Ishikawa (cell line): ENCODE measurements at regions not wholly inside any gene's neighbourhood (a gene's known extent, or its start where the extent isn't known, plus 50 kb on each side); places are given as distances from the start of the nearest gene placed in this dataset.

Experiments
- CEBPB ChIP-seq: IDR thresholded peaks from 2 replicates; pipeline ENCODE4 v1.6.1; 2012
- CREB1 ChIP-seq: IDR thresholded peaks from 2 replicates; pipeline ENCODE4 v1.6.1; 2012; ENCODE audit warnings: low read depth
- EGR1 ChIP-seq: IDR thresholded peaks from 2 replicates; pipeline ENCODE4 v1.6.1; 2012
- EP300 ChIP-seq: IDR thresholded peaks from 2 replicates; pipeline ENCODE4 v1.6.1; 2012; ENCODE audit warnings: borderline replicate concordance
- FOXM1 ChIP-seq: IDR thresholded peaks from 2 replicates; pipeline ENCODE4 v1.6.1; 2012; ENCODE audit warnings: low read depth, borderline replicate concordance
- NFIC ChIP-seq: IDR thresholded peaks from 2 replicates; pipeline ENCODE4 v1.6.1; 2012
- RAD21 ChIP-seq: IDR thresholded peaks from 2 replicates; pipeline ENCODE4 v1.6.1; 2012; ENCODE audit warnings: low read depth
- TAF1 ChIP-seq: IDR thresholded peaks from 2 replicates; pipeline ENCODE4 v1.6.1; 2012; ENCODE audit warnings: low read depth, mild to moderate bottlenecking
- TCF12 ChIP-seq: IDR thresholded peaks from 2 replicates; pipeline ENCODE4 v1.6.1; 2012; ENCODE audit warnings: low read depth
- TEAD4 ChIP-seq: IDR thresholded peaks from 2 replicates; pipeline ENCODE4 v1.6.1; 2012
- YY1 ChIP-seq: IDR thresholded peaks from 2 replicates; pipeline ENCODE4 v1.6.1; 2012; ENCODE audit warnings: low read depth
- ZBTB7A ChIP-seq: IDR thresholded peaks from 2 replicates; pipeline ENCODE4 v1.6.1; 2012; ENCODE audit warnings: low read depth
- TF ChIP-seq, protein P1 (sequence below): IDR thresholded peaks from 2 replicates; pipeline ENCODE4 v1.6.1; 2012
- TF ChIP-seq, protein P2 (sequence below): IDR thresholded peaks from 2 replicates; pipeline ENCODE4 v1.6.1; 2012; ENCODE audit warnings: low read depth, mild to moderate bottlenecking
- TF ChIP-seq, protein P3 (sequence below): IDR thresholded peaks from 2 replicates; pipeline ENCODE4 v1.6.1; 2012

DNA sequence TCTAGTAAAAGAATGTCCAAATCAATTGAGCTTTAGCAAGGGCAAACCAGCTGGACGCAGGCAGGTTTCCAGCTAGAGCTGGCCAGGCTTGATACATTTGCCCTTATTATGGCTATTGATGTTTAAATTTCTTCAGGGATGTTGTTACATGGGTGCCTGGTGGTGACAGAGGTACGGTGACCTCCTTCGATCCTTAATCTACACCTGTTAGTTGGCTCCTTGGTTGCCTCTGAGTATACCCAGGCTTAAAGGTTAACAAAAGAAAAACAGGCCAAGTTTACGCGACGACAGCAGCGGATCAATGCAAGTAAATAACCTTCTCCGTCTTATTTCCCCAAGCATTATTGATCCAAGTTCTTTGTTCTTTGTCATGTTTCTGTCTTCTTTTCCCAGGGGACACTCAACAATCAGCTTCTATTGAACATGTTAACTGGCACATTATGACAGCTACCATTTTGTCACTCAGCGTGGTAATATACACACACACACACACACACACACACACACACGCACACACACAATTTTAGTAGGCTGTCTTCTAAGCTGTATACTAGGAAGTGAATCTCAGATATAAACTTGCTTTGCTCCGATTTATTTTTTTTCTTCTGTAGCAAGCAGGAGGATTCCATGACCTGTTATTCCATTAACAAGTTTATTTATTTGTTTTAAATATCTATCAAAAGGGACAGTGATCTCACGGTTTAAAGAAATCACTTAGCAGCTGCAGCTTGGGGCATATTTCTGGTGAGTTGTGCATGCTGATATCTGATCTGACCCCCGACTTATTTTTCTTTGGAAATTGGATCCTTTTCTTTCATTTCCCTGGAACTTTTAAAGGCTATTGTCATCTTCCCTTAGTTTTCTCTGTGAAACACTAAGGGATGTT, 844.7 kb downstream of the MCTP2 start:
- no peak for TF ChIP-seq RAD21
- TF ChIP-seq ZBTB7A, result no peak
- TF ChIP-seq, protein P1, sequence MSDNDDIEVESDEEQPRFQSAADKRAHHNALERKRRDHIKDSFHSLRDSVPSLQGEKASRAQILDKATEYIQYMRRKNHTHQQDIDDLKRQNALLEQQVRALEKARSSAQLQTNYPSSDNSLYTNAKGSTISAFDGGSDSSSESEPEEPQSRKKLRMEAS, result no peak
- no peak for TF ChIP-seq FOXM1
- TF ChIP-seq, protein P2, sequence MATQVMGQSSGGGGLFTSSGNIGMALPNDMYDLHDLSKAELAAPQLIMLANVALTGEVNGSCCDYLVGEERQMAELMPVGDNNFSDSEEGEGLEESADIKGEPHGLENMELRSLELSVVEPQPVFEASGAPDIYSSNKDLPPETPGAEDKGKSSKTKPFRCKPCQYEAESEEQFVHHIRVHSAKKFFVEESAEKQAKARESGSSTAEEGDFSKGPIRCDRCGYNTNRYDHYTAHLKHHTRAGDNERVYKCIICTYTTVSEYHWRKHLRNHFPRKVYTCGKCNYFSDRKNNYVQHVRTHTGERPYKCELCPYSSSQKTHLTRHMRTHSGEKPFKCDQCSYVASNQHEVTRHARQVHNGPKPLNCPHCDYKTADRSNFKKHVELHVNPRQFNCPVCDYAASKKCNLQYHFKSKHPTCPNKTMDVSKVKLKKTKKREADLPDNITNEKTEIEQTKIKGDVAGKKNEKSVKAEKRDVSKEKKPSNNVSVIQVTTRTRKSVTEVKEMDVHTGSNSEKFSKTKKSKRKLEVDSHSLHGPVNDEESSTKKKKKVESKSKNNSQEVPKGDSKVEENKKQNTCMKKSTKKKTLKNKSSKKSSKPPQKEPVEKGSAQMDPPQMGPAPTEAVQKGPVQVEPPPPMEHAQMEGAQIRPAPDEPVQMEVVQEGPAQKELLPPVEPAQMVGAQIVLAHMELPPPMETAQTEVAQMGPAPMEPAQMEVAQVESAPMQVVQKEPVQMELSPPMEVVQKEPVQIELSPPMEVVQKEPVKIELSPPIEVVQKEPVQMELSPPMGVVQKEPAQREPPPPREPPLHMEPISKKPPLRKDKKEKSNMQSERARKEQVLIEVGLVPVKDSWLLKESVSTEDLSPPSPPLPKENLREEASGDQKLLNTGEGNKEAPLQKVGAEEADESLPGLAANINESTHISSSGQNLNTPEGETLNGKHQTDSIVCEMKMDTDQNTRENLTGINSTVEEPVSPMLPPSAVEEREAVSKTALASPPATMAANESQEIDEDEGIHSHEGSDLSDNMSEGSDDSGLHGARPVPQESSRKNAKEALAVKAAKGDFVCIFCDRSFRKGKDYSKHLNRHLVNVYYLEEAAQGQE, result no peak
- no peak for TF ChIP-seq TAF1
- no peak for TF ChIP-seq TEAD4
- TF ChIP-seq EP300, result no peak
- TF ChIP-seq CREB1, result no peak

DNA sequence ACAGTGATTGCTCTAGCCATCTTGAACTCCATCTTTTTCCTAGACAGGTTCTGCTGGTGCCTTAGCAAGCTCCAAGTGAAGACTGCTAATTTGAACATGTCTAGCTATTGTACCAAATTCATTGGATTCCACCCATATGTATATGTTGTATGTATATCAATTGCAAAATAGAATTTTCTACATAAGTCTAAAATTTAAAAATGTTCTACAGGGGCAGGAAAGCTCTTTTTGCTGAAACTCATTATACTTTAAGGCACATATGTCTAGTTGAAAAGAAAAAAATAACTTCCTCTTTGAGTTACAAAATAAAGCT, 845.3 kb downstream of the MCTP2 start:
- TF ChIP-seq, protein P3, sequence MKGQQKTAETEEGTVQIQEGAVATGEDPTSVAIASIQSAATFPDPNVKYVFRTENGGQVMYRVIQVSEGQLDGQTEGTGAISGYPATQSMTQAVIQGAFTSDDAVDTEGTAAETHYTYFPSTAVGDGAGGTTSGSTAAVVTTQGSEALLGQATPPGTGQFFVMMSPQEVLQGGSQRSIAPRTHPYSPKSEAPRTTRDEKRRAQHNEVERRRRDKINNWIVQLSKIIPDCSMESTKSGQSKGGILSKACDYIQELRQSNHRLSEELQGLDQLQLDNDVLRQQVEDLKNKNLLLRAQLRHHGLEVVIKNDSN, result no peak
- TF ChIP-seq NFIC (no peak), CEBPB (no peak), TAF1 (no peak), CREB1 (no peak), TEAD4 (no peak), YY1 (no peak), FOXM1 (no peak)
- TF ChIP-seq, protein P1, result no peak

DNA sequence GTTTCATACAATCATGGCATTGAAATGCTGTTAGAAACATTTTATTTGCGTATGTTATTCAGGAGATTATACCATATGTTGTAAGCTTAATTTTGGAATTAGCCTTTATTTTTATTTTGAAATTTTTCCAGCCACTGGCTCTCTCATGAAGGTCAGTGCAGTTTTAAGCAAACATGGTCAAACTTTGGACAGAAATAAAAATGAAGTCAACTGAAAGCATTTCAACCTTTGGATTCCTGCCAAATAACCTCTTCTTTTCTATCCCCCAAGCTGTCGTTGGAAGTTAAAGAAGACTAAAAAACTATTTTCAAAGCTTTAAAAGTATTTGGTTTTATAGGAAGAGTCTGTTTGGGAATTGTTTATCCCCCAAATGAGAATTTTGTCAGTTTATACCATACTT, 846.6 kb downstream of the MCTP2 start:
- no peak for TF ChIP-seq EGR1
- no peak for TF ChIP-seq YY1
- TF ChIP-seq, protein P2, result no peak
- TF ChIP-seq NFIC, result no peak
- TF ChIP-seq, protein P3, result no peak
- no peak for TF ChIP-seq TCF12
- no peak for TF ChIP-seq EP300
- TF ChIP-seq CEBPB, result no peak
- no peak for TF ChIP-seq TEAD4
- no peak for TF ChIP-seq RAD21
- TF ChIP-seq CREB1, result no peak
- TF ChIP-seq TAF1, result no peak
- no peak for TF ChIP-seq ZBTB7A
- TF ChIP-seq FOXM1, result no peak
- TF ChIP-seq, protein P1, result no peak

DNA sequence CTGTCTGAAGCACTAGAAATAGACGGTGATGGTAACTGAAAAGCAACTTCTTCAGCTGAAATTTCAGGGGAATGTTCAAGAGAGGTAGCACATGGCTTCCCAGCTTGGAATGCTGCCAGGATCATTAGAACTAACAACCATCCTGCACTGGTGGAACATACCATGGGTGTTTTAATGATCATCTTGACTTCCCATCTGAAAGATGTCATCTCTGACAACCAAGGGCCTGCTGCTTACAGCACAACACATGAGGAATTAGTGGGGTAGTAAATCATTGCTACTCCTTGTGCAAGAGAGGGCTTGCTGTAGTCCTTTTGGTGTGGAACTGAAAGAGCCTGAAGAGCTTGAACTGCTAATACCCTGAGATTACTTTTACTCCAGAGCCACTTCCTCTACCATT, 853.7 kb downstream of the MCTP2 start:
- TF ChIP-seq NFIC (no peak), TEAD4 (no peak), ZBTB7A (no peak), FOXM1 (no peak), TCF12 (no peak), CEBPB (no peak), YY1 (no peak), CREB1 (no peak), EGR1 (no peak), EP300 (no peak), TAF1 (no peak), RAD21 (no peak)
- TF ChIP-seq, protein P1, result no peak
- TF ChIP-seq, protein P3, result no peak
- TF ChIP-seq, protein P2, result no peak
